SK-N-SH (cell line): ENCODE measurements at regions not wholly inside any gene's neighbourhood (a gene's known extent, or its start where the extent isn't known, plus 50 kb on each side); places are given as distances from the start of the nearest gene placed in this dataset.

Experiments
- CTCF ChIA-PET: fragments of 300-600, 350-600 bp; formaldehyde crosslinking; extraction: SDS; loops from one replicate; lab custom pipeline; 2021; lab: Yijun Ruan, JAX
- POLR2A ChIA-PET: fragments of 350-600 bp; sonication (Branson Sonifier 250); formaldehyde crosslinking; extraction: SDS; loops from one replicate; lab custom pipeline; 2020; ENCODE audit warnings: antibody characterized with exemption, inconsistent platforms; lab: Yijun Ruan, JAX
- DNase-seq: peaks from one replicate; pipeline ENCODE4 v3.0.0; 2012
- H2AFZ ChIP-seq: fragments of 200-600 bp; sonication (generic); 2 replicates; pipeline ENCODE4 v1.8.1; 2016; ENCODE audit warnings: antibody characterized with exemption, mild to moderate bottlenecking, low read depth
- H3F3A ChIP-seq: fragments of 200-600 bp; sonication (generic); replicated peaks from 2 replicates; pipeline ENCODE3; 2016; ENCODE audit warnings: antibody characterized with exemption, mild to moderate bottlenecking; ENCODE audit not compliant: insufficient read depth
- H3K27ac ChIP-seq, 2 experiments: fragments of 200-500 bp in 1 of 2; fragments of 200-600 bp in 1 of 2; sonication (Bioruptor generic) in 1 of 2; sonication (generic), shearing (Covaris generic) in 1 of 2; 2 replicates each; pipeline versions ENCODE4 v1.5.1 to v1.6.1; 2014 to 2016; ENCODE audit warnings: low read depth in 2 of 2, inconsistent platforms in 1 of 2, low read length in 1 of 2, mild to moderate bottlenecking in 1 of 2, mixed read lengths in 1 of 2
- H3K27me3 ChIP-seq: fragments of 200-600 bp; sonication (generic), shearing (Covaris generic); 2 replicates; pipeline ENCODE4 v1.6.1; 2016; ENCODE audit warnings: mixed run types; ENCODE audit not compliant: insufficient read depth
- H3K36me3 ChIP-seq, 2 experiments: fragments of 200-500 bp in 1 of 2; fragments of 200-600 bp in 1 of 2; sonication (Bioruptor generic) in 1 of 2; sonication (generic) in 1 of 2; replicated peaks in 1 of 2; 2 replicates each; pipeline versions ENCODE3 to v1.5.1; 2014 to 2016; ENCODE audit warnings: low read length in 1 of 2, mild to moderate bottlenecking in 1 of 2; ENCODE audit not compliant: insufficient read depth in 2 of 2, control insufficient read depth in 1 of 2
- H3K4me1 ChIP-seq, 2 experiments: fragments of 200-500 bp in 1 of 2; fragments of 200-600 bp in 1 of 2; sonication (Bioruptor generic) in 1 of 2; sonication (generic), shearing (Covaris generic) in 1 of 2; 2 replicates each; pipeline versions ENCODE4 v1.5.1 to v1.6.1; 2014 to 2016; ENCODE audit warnings: low read depth in 1 of 2, low read length in 1 of 2, mixed run types in 1 of 2; ENCODE audit not compliant: insufficient read depth in 2 of 2, control insufficient read depth in 1 of 2
- H3K4me2 ChIP-seq: fragments of 200-600 bp; sonication (generic), shearing (Covaris generic); 2 replicates; pipeline ENCODE4 v1.6.1; 2017; ENCODE audit warnings: mixed run types
- H3K4me3 ChIP-seq, 2 experiments: fragments of 200-500 bp in 1 of 2; fragments of 200-600 bp in 1 of 2; sonication (Bioruptor generic) in 1 of 2; sonication (generic), shearing (Covaris generic) in 1 of 2; 2 replicates each; pipeline versions ENCODE4 v1.5.1 to v1.8.1; 2014 to 2016; ENCODE audit warnings: low read depth in 2 of 2, inconsistent platforms in 1 of 2, low read length in 1 of 2, mild to moderate bottlenecking in 1 of 2, mixed read lengths in 1 of 2, moderate library complexity in 1 of 2
- H3K79me2 ChIP-seq: fragments of 200-600 bp; sonication (generic); 2 replicates; pipeline ENCODE4 v1.8.1; 2017; ENCODE audit warnings: mild to moderate bottlenecking; ENCODE audit not compliant: insufficient read depth
- H3K9ac ChIP-seq: fragments of 200-600 bp; sonication (generic); 2 replicates; pipeline ENCODE4 v1.6.1; 2017; ENCODE audit warnings: mixed run types
- H3K9me2 ChIP-seq: fragments of 200-600 bp; sonication (generic); 2 replicates; pipeline ENCODE4 v1.6.1; 2017; ENCODE audit warnings: mixed run types
- H3K9me3 ChIP-seq: fragments of 200-600 bp; sonication (generic); 2 replicates; pipeline ENCODE4 v1.6.1; 2017; ENCODE audit warnings: mixed run types, mild to moderate bottlenecking, moderate library complexity
- H4K20me1 ChIP-seq: fragments of 200-600 bp; sonication (generic); 2 replicates; pipeline ENCODE4 v1.6.1; 2017; ENCODE audit warnings: mild to moderate bottlenecking, mixed run types; ENCODE audit not compliant: insufficient read depth
- EP300 ChIP-seq, 2 experiments: IDR thresholded peaks; 2 replicates each; pipeline versions ENCODE4 v1.4.0 to v1.6.1; 2012; ENCODE audit warnings: borderline replicate concordance in 1 of 2, low read depth in 1 of 2, low read length in 1 of 2
- FOSL2 ChIP-seq: IDR thresholded peaks from 2 replicates; pipeline ENCODE4 v1.4.0; 2012; ENCODE audit warnings: low read depth, mild to moderate bottlenecking, moderate library complexity, borderline replicate concordance
- FOXM1 ChIP-seq: IDR thresholded peaks from 2 replicates; pipeline ENCODE4 v1.4.0; 2012; ENCODE audit warnings: low read depth, mild to moderate bottlenecking
- GABPA ChIP-seq: IDR thresholded peaks from 2 replicates; pipeline ENCODE4 v1.4.0; 2012; ENCODE audit warnings: low read depth, mild to moderate bottlenecking
- GATA2 ChIP-seq: sonication (generic); formaldehyde crosslinking; IDR thresholded peaks from 2 replicates; pipeline ENCODE4 v1.5.0; 2020; ENCODE audit warnings: mild to moderate bottlenecking, missing genetic modification reagents
- JUND ChIP-seq: IDR thresholded peaks from 2 replicates; pipeline ENCODE4 v1.4.0; 2012
- NFIC ChIP-seq: IDR thresholded peaks from 2 replicates; pipeline ENCODE4 v1.4.0; 2012; ENCODE audit warnings: borderline replicate concordance
- POLR2AphosphoS5 ChIP-seq: IDR thresholded peaks from 2 replicates; pipeline ENCODE4 v1.6.1; 2012; ENCODE audit warnings: low read depth, low read length
- RCOR1 ChIP-seq: fragments of 150-350 bp; IDR thresholded peaks from 2 replicates; pipeline ENCODE4 v1.6.1; 2017; ENCODE audit warnings: antibody characterized with exemption, low read length
- RXRA ChIP-seq: IDR thresholded peaks from 2 replicates; pipeline ENCODE4 v1.4.0; 2012; ENCODE audit warnings: low read depth, mild to moderate bottlenecking, borderline replicate concordance
- TCF12 ChIP-seq: IDR thresholded peaks from 2 replicates; pipeline ENCODE4 v1.4.0; 2012
- WGBS: methylation state at CpG from one replicate; pipeline ENCODE4 v1.1.6; 2017; ENCODE audit warnings: low lambda C conversion rate; 5-methylcytosine and 5-hydroxymethylcytosine counted together
- TF ChIP-seq, protein P1 (sequence below): IDR thresholded peaks from 2 replicates; pipeline ENCODE4 v1.4.0; 2012; ENCODE audit warnings: low read depth
- TF ChIP-seq, protein P2 (sequence below): fragments of 150-350 bp; IDR thresholded peaks from 2 replicates; pipeline ENCODE4 v1.6.1; 2017; ENCODE audit warnings: antibody characterized with exemption, low read length, low read depth, borderline replicate concordance
- TF ChIP-seq, protein P3 (sequence below): IDR thresholded peaks from 2 replicates; pipeline ENCODE4; 2012
- TF ChIP-seq, protein P4 (sequence below): IDR thresholded peaks from 2 replicates; pipeline ENCODE4 v1.6.1; 2012; ENCODE audit warnings: mild to moderate bottlenecking, low read depth, low read length, moderate library complexity

DNA sequence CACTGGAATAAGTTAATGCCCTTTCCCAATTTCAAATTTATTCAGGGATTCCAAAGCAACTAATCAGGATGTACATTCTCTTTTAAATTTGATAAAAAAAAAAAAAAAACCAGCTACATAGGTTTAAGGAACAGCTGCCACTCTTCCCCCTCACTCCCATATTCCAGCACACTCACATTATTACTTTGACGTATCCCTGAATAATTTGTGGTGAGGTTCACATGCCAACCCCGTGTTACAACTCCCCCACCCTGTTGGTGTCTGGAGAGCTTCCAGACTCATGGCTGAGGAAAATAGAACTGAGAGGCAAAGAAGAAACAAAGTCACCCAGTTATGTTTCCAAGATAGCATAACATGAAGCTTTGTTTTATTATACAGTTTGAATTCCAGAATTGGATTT is 300.5 kb upstream of the MME start:
- CTCF ChIA-PET = interaction anchor here (0.7 to 1.1 kb wide), 2 partner anchors 21 to 544 kb away, joined by 3 read pairs; no protein-coding TSS in a partner anchor

DNA sequence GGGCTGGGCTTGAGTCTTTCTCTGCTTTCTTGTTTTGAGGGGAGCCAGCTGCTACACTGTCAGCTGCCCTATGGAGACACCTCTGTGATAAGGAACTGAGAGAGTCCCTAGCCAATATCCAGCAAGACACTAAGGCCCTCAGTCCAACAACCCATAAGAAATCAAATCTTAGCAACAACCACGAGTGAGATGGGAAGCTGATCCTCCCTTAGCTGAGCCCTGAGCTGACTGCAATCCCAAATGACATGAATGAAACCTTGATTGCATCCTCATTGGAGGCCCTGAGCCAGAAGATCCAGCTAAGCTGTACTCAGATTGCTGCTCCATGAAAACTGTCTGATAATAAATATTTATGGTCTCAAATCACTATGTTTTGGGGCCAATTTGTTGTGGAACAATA is 302.1 kb upstream of the MME start:
- ChIA-PET CTCF (no interaction called here), POLR2A (no interaction called here)
- Histone ChIP-seq H3K9me3 (no peaks in the 10 kb centered on the region), H3F3A (no peaks in the 10 kb centered on the region), H3K9me2 (no peaks in the 10 kb centered on the region), H3K79me2 (no peaks in the 10 kb centered on the region), H3K27me3 (no peaks in the 10 kb centered on the region), H3K9ac (no peak overlapping the region), H2AFZ (no peak overlapping the region)
- 20% methylated on average over 1 of the region's 1 CpG for WGBS
- no peak for DNase-seq
- TF ChIP-seq TCF12 (no peak), RCOR1 (no peak)
- TF ChIP-seq, protein P1, sequence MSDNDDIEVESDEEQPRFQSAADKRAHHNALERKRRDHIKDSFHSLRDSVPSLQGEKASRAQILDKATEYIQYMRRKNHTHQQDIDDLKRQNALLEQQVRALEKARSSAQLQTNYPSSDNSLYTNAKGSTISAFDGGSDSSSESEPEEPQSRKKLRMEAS = no peak
- TF ChIP-seq, all 33 proteins: peak for 0
- no peak overlapping the region for H3K4me3 ChIP-seq
- no peak overlapping the region for H3K4me2 ChIP-seq
- no peak overlapping the region for H3K27ac ChIP-seq
- no peaks in the 10 kb centered on the region for H3K4me1 ChIP-seq
- no peaks in the 10 kb centered on the region for H3K36me3 ChIP-seq
- H4K20me1 ChIP-seq = no peaks in the 10 kb centered on the region

More for the DNA sequence above, 300.5 kb upstream of the MME start:
- Histone ChIP-seq H3K4me3 (no peak overlapping the region), H3K27ac (peak overlapping the region in 1 of 2 experiments; percentile 16; a peak in 2 of 4 replicates), H3K9ac (no peak overlapping the region), H3K36me3 (no peaks in the 10 kb centered on the region), H3F3A (no peaks in the 10 kb centered on the region), H3K9me2 (no peaks in the 10 kb centered on the region), H3K9me3 (no peaks in the 10 kb centered on the region), H2AFZ (no peak overlapping the region; the same call in 1 of the 2 replicates), H3K4me1 (no peaks in the 10 kb centered on the region), H4K20me1 (no peaks in the 10 kb centered on the region), H3K4me2 (no peak overlapping the region), H3K79me2 (no peaks in the 10 kb centered on the region), H3K27me3 (no peaks in the 10 kb centered on the region)
- TF ChIP-seq, protein P2, sequence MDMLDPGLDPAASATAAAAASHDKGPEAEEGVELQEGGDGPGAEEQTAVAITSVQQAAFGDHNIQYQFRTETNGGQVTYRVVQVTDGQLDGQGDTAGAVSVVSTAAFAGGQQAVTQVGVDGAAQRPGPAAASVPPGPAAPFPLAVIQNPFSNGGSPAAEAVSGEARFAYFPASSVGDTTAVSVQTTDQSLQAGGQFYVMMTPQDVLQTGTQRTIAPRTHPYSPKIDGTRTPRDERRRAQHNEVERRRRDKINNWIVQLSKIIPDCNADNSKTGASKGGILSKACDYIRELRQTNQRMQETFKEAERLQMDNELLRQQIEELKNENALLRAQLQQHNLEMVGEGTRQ = no peak
- TF ChIP-seq GABPA (no peak), GATA2 (CRISPR knock-in tag) (no peak), NFIC (peak; percentile 58; the same call in 1 of the 2 replicates), POLR2AphosphoS5 (peak; percentile 16; the same call in 1 of the 2 replicates), RXRA (no peak), EP300 (IDR thresholded peaks at IDR 0.05; ENCODE audit: borderline replicate concordance in 1 of 2, low read depth in 1 of 2, low read length in 1 of 2) (peak in 1 of 2 experiments; percentile 29; a peak in 1 of 4 replicates), TCF12 (peak; percentile 71), FOXM1 (no peak), JUND (0 out of 2 replicates have a peak, but pooled peaks have one; percentile 25), FOSL2 (no peak)
- TF ChIP-seq, protein P3, sequence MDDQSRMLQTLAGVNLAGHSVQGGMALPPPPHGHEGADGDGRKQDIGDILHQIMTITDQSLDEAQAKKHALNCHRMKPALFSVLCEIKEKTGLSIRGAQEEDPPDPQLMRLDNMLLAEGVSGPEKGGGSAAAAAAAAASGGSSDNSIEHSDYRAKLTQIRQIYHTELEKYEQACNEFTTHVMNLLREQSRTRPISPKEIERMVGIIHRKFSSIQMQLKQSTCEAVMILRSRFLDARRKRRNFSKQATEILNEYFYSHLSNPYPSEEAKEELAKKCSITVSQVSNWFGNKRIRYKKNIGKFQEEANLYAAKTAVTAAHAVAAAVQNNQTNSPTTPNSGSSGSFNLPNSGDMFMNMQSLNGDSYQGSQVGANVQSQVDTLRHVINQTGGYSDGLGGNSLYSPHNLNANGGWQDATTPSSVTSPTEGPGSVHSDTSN = peak; percentile 80
- TF ChIP-seq, protein P4, sequence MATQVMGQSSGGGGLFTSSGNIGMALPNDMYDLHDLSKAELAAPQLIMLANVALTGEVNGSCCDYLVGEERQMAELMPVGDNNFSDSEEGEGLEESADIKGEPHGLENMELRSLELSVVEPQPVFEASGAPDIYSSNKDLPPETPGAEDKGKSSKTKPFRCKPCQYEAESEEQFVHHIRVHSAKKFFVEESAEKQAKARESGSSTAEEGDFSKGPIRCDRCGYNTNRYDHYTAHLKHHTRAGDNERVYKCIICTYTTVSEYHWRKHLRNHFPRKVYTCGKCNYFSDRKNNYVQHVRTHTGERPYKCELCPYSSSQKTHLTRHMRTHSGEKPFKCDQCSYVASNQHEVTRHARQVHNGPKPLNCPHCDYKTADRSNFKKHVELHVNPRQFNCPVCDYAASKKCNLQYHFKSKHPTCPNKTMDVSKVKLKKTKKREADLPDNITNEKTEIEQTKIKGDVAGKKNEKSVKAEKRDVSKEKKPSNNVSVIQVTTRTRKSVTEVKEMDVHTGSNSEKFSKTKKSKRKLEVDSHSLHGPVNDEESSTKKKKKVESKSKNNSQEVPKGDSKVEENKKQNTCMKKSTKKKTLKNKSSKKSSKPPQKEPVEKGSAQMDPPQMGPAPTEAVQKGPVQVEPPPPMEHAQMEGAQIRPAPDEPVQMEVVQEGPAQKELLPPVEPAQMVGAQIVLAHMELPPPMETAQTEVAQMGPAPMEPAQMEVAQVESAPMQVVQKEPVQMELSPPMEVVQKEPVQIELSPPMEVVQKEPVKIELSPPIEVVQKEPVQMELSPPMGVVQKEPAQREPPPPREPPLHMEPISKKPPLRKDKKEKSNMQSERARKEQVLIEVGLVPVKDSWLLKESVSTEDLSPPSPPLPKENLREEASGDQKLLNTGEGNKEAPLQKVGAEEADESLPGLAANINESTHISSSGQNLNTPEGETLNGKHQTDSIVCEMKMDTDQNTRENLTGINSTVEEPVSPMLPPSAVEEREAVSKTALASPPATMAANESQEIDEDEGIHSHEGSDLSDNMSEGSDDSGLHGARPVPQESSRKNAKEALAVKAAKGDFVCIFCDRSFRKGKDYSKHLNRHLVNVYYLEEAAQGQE = no peak
- no peak for DNase-seq
- 5% methylated on average over 2 of the region's 2 CpGs for WGBS
- POLR2A ChIA-PET = no interaction called here
